AG04449 (cell line): ENCODE measurements at regions not wholly inside any gene's neighbourhood (a gene's known extent, or its start where the extent isn't known, plus 50 kb on each side); places are given as distances from the start of the nearest gene placed in this dataset.
A peak's percentile ranks its signal among the peaks of the same experiment; 100 is the strongest.

Experiments
- CTCF ChIA-PET: fragments of 350-600 bp; formaldehyde crosslinking; extraction: SDS; loops from one replicate; lab custom pipeline; 2021; ENCODE audit warnings: antibody characterized with exemption; lab: Yijun Ruan, JAX
- POLR2A ChIA-PET: fragments of 400-600, 350-600 bp; formaldehyde crosslinking; extraction: SDS; loops from one replicate; lab custom pipeline; 2020; ENCODE audit warnings: antibody characterized with exemption, inconsistent platforms; lab: Yijun Ruan, JAX
- DNase-seq: peaks from one replicate; pipeline ENCODE4 v3.0.0-alpha.2; 2010; ENCODE audit warnings: low read depth, low spot score
- H3K4me3 ChIP-seq: 2 replicates; pipeline ENCODE4 v1.5.1; 2011; ENCODE audit warnings: low read depth, mild to moderate bottlenecking, control low read depth, low read length
- TF ChIP-seq, protein P1 (sequence below): IDR thresholded peaks from one replicate; pipeline ENCODE4 v1.5.1; 2011; ENCODE audit warnings: mild to moderate bottlenecking, moderate library complexity, low read length, control low read depth, inconsistent platforms; ENCODE audit not compliant: insufficient read depth; ENCODE audit errors: missing control alignments

DNA sequence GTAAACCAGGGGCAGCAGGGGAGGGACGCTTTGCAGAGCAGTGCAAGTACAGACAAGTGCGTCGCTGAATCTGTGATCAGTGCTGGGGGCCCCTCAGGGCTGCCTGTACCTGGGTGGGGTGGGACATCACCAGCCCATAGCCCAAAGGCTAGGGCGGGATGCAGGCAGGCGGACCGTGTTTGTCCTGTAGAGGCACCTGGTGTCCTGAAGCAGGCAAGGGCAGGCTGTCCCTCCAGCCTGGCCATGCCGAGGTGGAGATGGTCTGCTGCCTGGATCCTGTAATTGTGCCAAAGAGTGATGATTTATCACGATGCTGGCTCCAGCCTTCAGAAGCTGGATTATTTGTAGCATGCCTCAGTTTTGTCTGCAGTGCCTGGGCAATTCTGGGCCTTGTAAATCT, 137.9 kb upstream of the GSE1 start:
- no peak for DNase-seq
- CTCF ChIA-PET = interaction anchor here (1.2 kb wide), 1 partner anchor 140 kb away, joined by 3 read pairs; no protein-coding TSS in a partner anchor
- TF ChIP-seq, protein P1, sequence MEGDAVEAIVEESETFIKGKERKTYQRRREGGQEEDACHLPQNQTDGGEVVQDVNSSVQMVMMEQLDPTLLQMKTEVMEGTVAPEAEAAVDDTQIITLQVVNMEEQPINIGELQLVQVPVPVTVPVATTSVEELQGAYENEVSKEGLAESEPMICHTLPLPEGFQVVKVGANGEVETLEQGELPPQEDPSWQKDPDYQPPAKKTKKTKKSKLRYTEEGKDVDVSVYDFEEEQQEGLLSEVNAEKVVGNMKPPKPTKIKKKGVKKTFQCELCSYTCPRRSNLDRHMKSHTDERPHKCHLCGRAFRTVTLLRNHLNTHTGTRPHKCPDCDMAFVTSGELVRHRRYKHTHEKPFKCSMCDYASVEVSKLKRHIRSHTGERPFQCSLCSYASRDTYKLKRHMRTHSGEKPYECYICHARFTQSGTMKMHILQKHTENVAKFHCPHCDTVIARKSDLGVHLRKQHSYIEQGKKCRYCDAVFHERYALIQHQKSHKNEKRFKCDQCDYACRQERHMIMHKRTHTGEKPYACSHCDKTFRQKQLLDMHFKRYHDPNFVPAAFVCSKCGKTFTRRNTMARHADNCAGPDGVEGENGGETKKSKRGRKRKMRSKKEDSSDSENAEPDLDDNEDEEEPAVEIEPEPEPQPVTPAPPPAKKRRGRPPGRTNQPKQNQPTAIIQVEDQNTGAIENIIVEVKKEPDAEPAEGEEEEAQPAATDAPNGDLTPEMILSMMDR = no peak
- H3K4me3 ChIP-seq = no peak overlapping the region
- POLR2A ChIA-PET = interaction anchor here (0.6 kb wide), 1 partner anchor 42 kb away, joined by 4 read pairs; no protein-coding TSS in a partner anchor

DNA sequence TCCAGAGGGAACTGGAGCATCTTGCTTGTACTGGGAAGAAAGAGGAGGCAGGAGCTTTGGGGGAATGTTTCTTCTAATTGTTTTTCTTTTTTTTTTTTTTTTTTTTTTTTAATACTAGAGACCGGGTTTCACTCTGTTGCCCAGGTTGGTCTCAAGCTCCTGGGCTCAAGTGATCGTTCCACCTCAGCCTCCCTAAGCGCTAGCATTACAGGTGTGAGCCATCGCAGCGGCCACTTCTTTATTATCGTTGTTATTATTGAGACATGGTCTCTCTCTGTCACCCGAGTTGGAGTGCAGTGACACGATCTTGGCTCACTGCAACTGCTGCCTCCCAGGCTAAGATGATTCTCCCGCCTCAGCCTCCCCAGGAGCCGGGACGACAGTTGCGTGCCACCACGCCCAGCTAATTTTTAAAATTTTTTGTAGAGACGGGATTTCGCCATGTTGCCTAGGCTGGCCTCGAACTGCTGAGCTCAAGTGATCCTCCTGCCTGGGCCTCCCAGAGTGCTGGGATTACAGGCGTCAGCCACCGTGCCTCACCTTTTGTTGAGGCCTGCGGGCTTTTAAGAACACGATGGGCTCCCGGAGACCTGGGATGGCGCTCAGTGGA, 137.3 kb upstream of the GSE1 start:
- CTCF ChIA-PET = interaction anchor here (1.2 kb wide), 1 partner anchor 140 kb away, joined by 3 read pairs; no protein-coding TSS in a partner anchor
- DNase-seq = no peak
- POLR2A ChIA-PET = no interaction called here
- TF ChIP-seq, protein P1 = no peak
- H3K4me3 ChIP-seq = no peak overlapping the region

DNA sequence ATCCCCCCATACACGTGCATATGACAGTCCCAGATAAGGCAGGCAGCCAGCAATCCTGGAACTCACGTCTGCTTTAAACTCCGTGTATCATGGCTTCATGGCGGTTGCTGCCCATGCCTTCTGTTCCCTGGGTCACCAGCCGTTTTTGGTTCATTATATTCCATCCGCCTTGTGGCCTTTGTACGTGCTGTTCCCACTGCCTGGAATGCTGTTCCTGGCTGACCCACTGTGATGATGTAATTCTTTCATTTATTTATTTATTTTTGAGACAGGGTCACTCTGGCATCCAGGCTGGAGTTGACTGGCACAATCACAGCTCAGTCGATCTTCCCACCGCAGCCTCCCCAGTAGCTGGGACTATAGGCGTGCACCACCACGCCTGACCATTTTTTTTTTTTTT, 136.7 kb upstream of the GSE1 start:
- CTCF ChIA-PET = interaction anchor here (1.0 to 1.2 kb wide), 2 partner anchors 134 to 139 kb away, joined by 3 read pairs; no protein-coding TSS in a partner anchor
- DNase-seq = no peak
- POLR2A ChIA-PET = no interaction called here
- TF ChIP-seq, protein P1 = no peak
- no peak overlapping the region for H3K4me3 ChIP-seq

DNA sequence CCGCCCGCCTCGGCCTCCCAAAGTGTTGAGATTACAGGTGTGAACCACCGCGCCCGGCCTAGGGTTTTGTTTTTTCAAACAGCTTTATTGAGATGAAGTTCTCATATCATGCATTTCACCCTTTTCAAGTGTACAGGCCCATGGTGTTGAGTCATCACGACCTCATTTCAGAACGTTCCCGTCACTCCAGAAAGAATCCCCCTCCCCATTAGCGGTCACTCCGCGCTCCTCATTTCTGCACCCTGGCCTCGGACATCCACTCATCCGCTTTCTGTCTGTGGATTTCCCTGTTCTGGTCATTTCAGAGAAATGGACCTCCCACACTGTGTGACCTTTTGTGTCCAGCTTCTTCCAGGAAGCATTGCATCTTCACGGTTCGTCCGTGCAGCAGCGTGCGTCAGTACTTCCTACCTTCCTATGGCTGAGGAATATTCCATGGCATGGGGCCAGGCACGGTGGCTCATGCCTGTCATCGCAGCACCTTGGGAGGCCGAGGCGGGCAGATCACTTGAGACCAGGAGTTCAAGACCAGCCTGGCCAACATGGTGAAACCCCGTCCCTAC, 135.2 kb upstream of the GSE1 start:
- no peak for DNase-seq
- H3K4me3 ChIP-seq = no peak overlapping the region
- TF ChIP-seq, protein P1 = no peak
- CTCF ChIA-PET = no interaction called here
- POLR2A ChIA-PET = no interaction called here

- no peak overlapping the region for H3K4me3 ChIP-seq
- POLR2A ChIA-PET = interaction anchor here (0.6 kb wide), 1 partner anchor 207 kb away, joined by 4 read pairs; no protein-coding TSS in a partner anchor
- TF ChIP-seq, protein P1 = peak; percentile 38
- no peak for DNase-seq
- CTCF ChIA-PET = interaction anchor here (1.9 kb wide), 1 partner anchor 12 kb away, joined by 8 read pairs; no protein-coding TSS in a partner anchor
These were observed 133.0 kb upstream of the GSE1 start for GRCh38 chr16:85479972-85480726.

DNA sequence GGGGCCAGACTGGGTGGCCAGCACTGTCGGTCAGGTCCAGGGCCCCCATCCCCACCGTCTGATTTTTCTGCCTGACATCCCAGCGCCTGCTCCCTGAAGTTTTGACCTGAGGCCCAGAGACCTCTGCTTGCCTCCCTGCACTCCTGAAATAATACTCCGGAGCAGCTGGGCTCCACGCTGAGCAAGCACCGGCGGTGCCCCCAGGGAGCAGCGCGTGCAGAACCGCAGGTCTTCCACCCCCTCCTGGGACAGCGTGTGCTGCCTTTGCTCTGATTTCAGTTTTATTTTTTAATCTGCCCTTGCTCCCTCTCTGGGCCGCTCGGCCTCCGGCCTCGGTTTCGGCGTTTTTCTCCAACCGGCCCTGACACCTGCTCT, 132.4 kb upstream of the GSE1 start:
- ChIA-PET POLR2A (no interaction called here), CTCF (interaction anchor here (1.6 to 1.9 kb wide), 2 partner anchors 11 to 15 kb away, joined by 3 to 8 read pairs; no protein-coding TSS in a partner anchor)
- H3K4me3 ChIP-seq = no peak overlapping the region
- no peak for DNase-seq
- TF ChIP-seq, protein P1 = no peak
